Muscle of leg (tissue), 3 donors: ENCODE measurements at regions not wholly inside any gene's neighbourhood (a gene's known extent, or its start where the extent isn't known, plus 50 kb on each side); places are given as distances from the start of the nearest gene placed in this dataset.
A peak's percentile ranks its signal among the peaks of the same experiment; 100 is the strongest.

ENCODE experiments used
- DNase-seq: peaks from one replicate; pipeline ENCODE4 v3.0.0; 2013
- H3K27ac ChIP-seq: one replicate; pipeline ENCODE4 v1.5.1; 2013; ENCODE audit warnings: mild to moderate bottlenecking, low read length, control low read depth
- H3K27me3 ChIP-seq: one replicate; pipeline ENCODE4 v1.6.1; 2013; ENCODE audit warnings: low read length; ENCODE audit not compliant: control insufficient read depth, insufficient read depth
- H3K36me3 ChIP-seq: one replicate; pipeline ENCODE4 v1.6.1; 2013; ENCODE audit warnings: low read length; ENCODE audit not compliant: control insufficient read depth, insufficient read depth
- H3K4me1 ChIP-seq: one replicate; pipeline ENCODE4 v1.6.1; 2013; ENCODE audit warnings: low read length; ENCODE audit not compliant: control insufficient read depth, insufficient read depth
- H3K4me3 ChIP-seq: one replicate; pipeline ENCODE4 v1.5.1; 2013; ENCODE audit warnings: low read length, control low read depth
- H3K9me3 ChIP-seq: replicated peaks from 2 replicates; pipeline ENCODE4 v1.6.1; 2013; ENCODE audit warnings: low read depth, low read length; ENCODE audit not compliant: control insufficient read depth
- WGBS: methylation state at CpG from one replicate; pipeline ENCODE4 v1.1.5; 2013; ENCODE audit warnings: missing lambda C conversion rate; ENCODE audit not compliant: insufficient coverage; 5-methylcytosine and 5-hydroxymethylcytosine counted together

- H3K27ac ChIP-seq: no peak overlapping the region
- H3K36me3 ChIP-seq: no peaks in the 10 kb centered on the region
- peaks cover 3% of the 10 kb centered on the region for H3K9me3 ChIP-seq
- H3K4me3 ChIP-seq: no peak overlapping the region
- no peak for DNase-seq
- peaks cover 12% of the 10 kb centered on the region for H3K4me1 ChIP-seq
- 64% methylated on average over 4 of the region's 10 CpGs for WGBS
- peaks cover 2% of the 10 kb centered on the region for H3K27me3 ChIP-seq
These were observed 149.4 kb upstream of the NDUFV2 start for GRCh38 chr18:8952769-8953760.

- Histone ChIP-seq H3K9me3 (peaks cover 3% of the 10 kb centered on the region), H3K4me3 (no peak overlapping the region)
These were observed 144.8 kb upstream of the NDUFV2 start for GRCh38 chr18:8957731-8958130.

GRCh38 chr18:8958660-8959059 lies 143.8 kb upstream of the NDUFV2 start:
- WGBS: 60% methylated on average over 1 of the region's 3 CpGs
- DNase-seq: no peak
- Histone ChIP-seq H3K27ac (no peak overlapping the region), H3K27me3 (no peaks in the 10 kb centered on the region), H3K4me3 (no peak overlapping the region), H3K9me3 (no peaks in the 10 kb centered on the region), H3K4me1 (peaks cover 5% of the 10 kb centered on the region), H3K36me3 (no peaks in the 10 kb centered on the region)

More at GRCh38 chr18:8957731-8958130, 144.8 kb upstream of the NDUFV2 start:
- H3K27ac ChIP-seq: no peak overlapping the region
- DNase-seq: no peak
- peaks cover 2% of the 10 kb centered on the region for H3K4me1 ChIP-seq
- no peaks in the 10 kb centered on the region for H3K36me3 ChIP-seq
- no peaks in the 10 kb centered on the region for H3K27me3 ChIP-seq

- H3K9me3 ChIP-seq: no peaks in the 10 kb centered on the region
- H3K4me3 ChIP-seq: no peak overlapping the region
- no peaks in the 10 kb centered on the region for H3K27me3 ChIP-seq
- 56% methylated on average over 4 of the region's 8 CpGs for WGBS
- H3K36me3 ChIP-seq: no peaks in the 10 kb centered on the region
- H3K27ac ChIP-seq: no peak overlapping the region
- H3K4me1 ChIP-seq: peaks cover 5% of the 10 kb centered on the region
- no peak for DNase-seq
These were observed 142.9 kb upstream of the NDUFV2 start for GRCh38 chr18:8959551-8960135.

- WGBS: 38% methylated on average over 4 of the region's 10 CpGs
- H3K9me3 ChIP-seq: no peaks in the 10 kb centered on the region
- no peak overlapping the region for H3K27ac ChIP-seq
- peaks cover 5% of the 10 kb centered on the region for H3K4me1 ChIP-seq
- no peaks in the 10 kb centered on the region for H3K36me3 ChIP-seq
- H3K27me3 ChIP-seq: no peaks in the 10 kb centered on the region
- DNase-seq: no peak
- H3K4me3 ChIP-seq: no peak overlapping the region
These were observed 141.5 kb upstream of the NDUFV2 start for GRCh38 chr18:8960740-8961657.

- Histone ChIP-seq H3K27ac (no peak overlapping the region), H3K4me1 (peaks cover 5% of the 10 kb centered on the region), H3K27me3 (no peaks in the 10 kb centered on the region), H3K4me3 (no peak overlapping the region), H3K36me3 (no peaks in the 10 kb centered on the region), H3K9me3 (no peaks in the 10 kb centered on the region)
- whole genome bisulfite sequencing: 82% methylated on average over 6 of the region's 8 CpGs
- no peak for DNase-seq
These were observed 140.2 kb upstream of the NDUFV2 start for GRCh38 chr18:8962192-8962779.

- no peaks in the 10 kb centered on the region for H3K36me3 ChIP-seq
- peak overlapping the region; percentile 3 for H3K27ac ChIP-seq
- H3K4me1 ChIP-seq: peaks cover 5% of the 10 kb centered on the region
- WGBS: 81% methylated on average over 7 of the region's 8 CpGs
- DNase-seq: no peak
- no peaks in the 10 kb centered on the region for H3K9me3 ChIP-seq
- H3K27me3 ChIP-seq: no peaks in the 10 kb centered on the region
- H3K4me3 ChIP-seq: no peak overlapping the region
These were observed 139.5 kb upstream of the NDUFV2 start for GRCh38 chr18:8962855-8963635.

GRCh38 chr18:8963876-8964275 lies 138.6 kb upstream of the NDUFV2 start:
- Histone ChIP-seq H3K4me3 (no peak overlapping the region), H3K4me1 (peaks cover 5% of the 10 kb centered on the region), H3K36me3 (no peaks in the 10 kb centered on the region), H3K27me3 (no peaks in the 10 kb centered on the region), H3K9me3 (no peaks in the 10 kb centered on the region), H3K27ac (no peak overlapping the region)
- DNase-seq: no peak

GRCh38 chr18:8965398-8965797 lies 137.1 kb upstream of the NDUFV2 start:
- Histone ChIP-seq H3K27me3 (no peaks in the 10 kb centered on the region), H3K4me1 (peaks cover 7% of the 10 kb centered on the region), H3K9me3 (no peaks in the 10 kb centered on the region), H3K4me3 (no peak overlapping the region), H3K27ac (no peak overlapping the region), H3K36me3 (no peaks in the 10 kb centered on the region)
- 79% methylated on average over 7 of the region's 8 CpGs for WGBS
- DNase-seq: no peak
